HL-60 (cell line): ENCODE measurements at regions not wholly inside any gene's neighbourhood (a gene's known extent, or its start where the extent isn't known, plus 50 kb on each side); places are given as distances from the start of the nearest gene placed in this dataset.

ENCODE experiments used
- DNase-seq, 2 experiments: peaks; one replicate each; pipeline ENCODE4 v3.0.0-alpha.2; 2010 to 2020; ENCODE audit warnings: low read depth in 1 of 2, low spot score in 1 of 2
- H3K27ac ChIP-seq: fragments of 250-450 bp; sonication (Bioruptor Pico); replicated peaks from 2 replicates; pipeline ENCODE4 v1.5.1; 2020; ENCODE audit warnings: mild to moderate bottlenecking, moderate library complexity
- H3K27me3 ChIP-seq: fragments of 250-450 bp; sonication (Bioruptor Pico); 2 replicates; pipeline ENCODE4 v1.5.1; 2021; ENCODE audit warnings: mild to moderate bottlenecking, moderate library complexity; ENCODE audit not compliant: insufficient read depth, poor library complexity, severe bottlenecking
- H3K4me3 ChIP-seq: replicated peaks from 2 replicates; pipeline ENCODE4 v1.5.1; 2011; ENCODE audit warnings: mild to moderate bottlenecking, control low read depth, low read length; ENCODE audit not compliant: insufficient read depth
- GABPA ChIP-seq: IDR thresholded peaks from 2 replicates; pipeline ENCODE4 v1.6.1; 2012; ENCODE audit warnings: low read depth
- POLR2AphosphoS5 ChIP-seq: IDR thresholded peaks from 2 replicates; pipeline ENCODE4 v1.6.1; 2012; ENCODE audit warnings: low read depth
- SPI1 ChIP-seq: IDR thresholded peaks from 2 replicates; pipeline ENCODE4 v1.6.1; 2012; ENCODE audit warnings: low read depth, mild to moderate bottlenecking, borderline replicate concordance
- TF ChIP-seq, protein P1 (sequence below): IDR thresholded peaks from 2 replicates; pipeline ENCODE4 v1.6.1; 2012; ENCODE audit warnings: low read depth; ENCODE audit not compliant: insufficient replicate concordance
- TF ChIP-seq, protein P2 (sequence below): IDR thresholded peaks from one replicate; pipeline ENCODE4 v1.5.1; 2011; ENCODE audit warnings: low read length, control low read depth, inconsistent platforms; ENCODE audit not compliant: insufficient read depth

DNA sequence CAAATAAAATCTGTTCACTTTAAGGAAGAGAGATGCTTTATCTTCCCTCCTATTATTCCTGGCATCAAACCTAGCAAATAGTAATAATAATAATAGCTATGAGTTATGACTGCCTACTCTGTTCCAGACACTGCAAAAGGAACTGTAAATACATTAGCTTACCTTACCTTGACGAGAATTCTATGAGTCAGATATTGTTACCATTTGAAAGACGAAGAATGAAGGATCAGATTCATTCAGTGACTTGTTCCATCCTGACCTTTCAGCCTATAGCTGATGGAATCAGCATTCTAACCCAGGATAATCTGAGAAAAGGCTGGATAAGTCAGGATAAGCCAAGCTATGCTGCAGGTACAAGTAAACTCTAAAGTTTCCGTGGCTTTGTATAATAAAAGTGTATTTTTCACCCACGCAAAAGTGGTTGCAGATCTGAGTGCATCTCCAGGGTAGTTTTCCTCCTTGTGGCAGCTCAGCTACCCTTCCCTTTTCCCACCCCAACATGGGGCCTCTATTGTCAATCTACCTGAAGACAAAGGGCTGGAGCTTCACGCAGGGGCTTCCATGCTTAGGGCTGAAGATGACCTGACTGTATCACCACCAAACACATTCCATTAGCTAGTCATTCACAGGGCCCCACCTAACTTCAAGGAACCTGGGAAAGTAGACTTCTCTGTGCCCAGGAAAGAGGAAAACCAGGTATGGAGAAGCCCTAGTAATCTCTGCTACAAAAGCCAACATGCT is 57.2 kb upstream of the CCND2 start:
- TF ChIP-seq, protein P1, sequence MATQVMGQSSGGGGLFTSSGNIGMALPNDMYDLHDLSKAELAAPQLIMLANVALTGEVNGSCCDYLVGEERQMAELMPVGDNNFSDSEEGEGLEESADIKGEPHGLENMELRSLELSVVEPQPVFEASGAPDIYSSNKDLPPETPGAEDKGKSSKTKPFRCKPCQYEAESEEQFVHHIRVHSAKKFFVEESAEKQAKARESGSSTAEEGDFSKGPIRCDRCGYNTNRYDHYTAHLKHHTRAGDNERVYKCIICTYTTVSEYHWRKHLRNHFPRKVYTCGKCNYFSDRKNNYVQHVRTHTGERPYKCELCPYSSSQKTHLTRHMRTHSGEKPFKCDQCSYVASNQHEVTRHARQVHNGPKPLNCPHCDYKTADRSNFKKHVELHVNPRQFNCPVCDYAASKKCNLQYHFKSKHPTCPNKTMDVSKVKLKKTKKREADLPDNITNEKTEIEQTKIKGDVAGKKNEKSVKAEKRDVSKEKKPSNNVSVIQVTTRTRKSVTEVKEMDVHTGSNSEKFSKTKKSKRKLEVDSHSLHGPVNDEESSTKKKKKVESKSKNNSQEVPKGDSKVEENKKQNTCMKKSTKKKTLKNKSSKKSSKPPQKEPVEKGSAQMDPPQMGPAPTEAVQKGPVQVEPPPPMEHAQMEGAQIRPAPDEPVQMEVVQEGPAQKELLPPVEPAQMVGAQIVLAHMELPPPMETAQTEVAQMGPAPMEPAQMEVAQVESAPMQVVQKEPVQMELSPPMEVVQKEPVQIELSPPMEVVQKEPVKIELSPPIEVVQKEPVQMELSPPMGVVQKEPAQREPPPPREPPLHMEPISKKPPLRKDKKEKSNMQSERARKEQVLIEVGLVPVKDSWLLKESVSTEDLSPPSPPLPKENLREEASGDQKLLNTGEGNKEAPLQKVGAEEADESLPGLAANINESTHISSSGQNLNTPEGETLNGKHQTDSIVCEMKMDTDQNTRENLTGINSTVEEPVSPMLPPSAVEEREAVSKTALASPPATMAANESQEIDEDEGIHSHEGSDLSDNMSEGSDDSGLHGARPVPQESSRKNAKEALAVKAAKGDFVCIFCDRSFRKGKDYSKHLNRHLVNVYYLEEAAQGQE, result no peak
- TF ChIP-seq POLR2AphosphoS5 (no peak), SPI1 (no peak), GABPA (no peak)
- TF ChIP-seq, protein P2, sequence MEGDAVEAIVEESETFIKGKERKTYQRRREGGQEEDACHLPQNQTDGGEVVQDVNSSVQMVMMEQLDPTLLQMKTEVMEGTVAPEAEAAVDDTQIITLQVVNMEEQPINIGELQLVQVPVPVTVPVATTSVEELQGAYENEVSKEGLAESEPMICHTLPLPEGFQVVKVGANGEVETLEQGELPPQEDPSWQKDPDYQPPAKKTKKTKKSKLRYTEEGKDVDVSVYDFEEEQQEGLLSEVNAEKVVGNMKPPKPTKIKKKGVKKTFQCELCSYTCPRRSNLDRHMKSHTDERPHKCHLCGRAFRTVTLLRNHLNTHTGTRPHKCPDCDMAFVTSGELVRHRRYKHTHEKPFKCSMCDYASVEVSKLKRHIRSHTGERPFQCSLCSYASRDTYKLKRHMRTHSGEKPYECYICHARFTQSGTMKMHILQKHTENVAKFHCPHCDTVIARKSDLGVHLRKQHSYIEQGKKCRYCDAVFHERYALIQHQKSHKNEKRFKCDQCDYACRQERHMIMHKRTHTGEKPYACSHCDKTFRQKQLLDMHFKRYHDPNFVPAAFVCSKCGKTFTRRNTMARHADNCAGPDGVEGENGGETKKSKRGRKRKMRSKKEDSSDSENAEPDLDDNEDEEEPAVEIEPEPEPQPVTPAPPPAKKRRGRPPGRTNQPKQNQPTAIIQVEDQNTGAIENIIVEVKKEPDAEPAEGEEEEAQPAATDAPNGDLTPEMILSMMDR, result no peak
- Histone ChIP-seq H3K4me3 (no peak overlapping the region), H3K27me3 (no peaks in the 10 kb centered on the region), H3K27ac (no peak overlapping the region)
- no peak for DNase-seq

DNA sequence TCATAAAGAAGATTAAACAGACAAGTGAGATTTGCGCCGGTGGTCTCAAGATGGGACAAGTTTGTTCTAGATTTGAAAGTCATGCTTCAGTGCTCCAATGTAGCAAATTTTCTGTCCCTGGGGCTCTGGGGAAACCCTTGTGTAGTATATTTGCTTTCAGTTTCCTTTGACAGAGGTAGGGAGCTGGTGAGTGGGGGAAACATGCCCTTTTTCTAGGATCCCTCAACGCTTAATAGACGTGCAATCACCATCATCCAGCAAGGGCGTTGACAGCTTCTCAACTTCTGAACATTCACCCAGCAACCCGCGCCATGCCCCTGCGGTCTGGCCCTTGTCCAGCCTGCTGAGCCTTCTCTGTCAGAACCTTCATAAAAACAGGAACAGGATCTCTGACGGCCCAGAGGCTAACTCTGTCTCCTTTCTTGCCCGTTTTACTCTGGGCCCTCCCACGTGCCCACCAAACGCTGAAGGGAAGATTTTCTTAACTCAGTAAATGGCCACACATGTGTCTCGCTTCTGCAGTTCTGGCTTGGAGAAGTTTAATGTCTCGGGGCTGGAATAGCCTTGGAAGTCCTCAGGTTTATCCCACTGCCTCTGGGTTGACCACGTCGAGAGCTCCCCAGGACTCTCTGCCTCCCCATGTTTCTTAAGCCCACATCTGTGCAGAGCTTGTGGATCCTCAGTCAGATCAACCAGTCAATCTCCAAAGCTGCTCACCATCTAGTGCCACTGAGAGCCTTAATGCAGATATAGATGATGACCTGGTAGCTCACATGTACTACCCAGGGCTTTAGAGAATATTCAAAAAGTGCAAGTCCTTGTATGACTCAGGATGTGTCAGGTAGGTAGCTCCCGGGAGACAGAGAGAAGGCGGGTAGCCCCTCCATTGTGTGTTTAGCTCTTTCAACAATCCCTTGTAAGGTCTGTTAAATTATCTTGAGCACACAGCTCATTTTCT is 58.1 kb upstream of the CCND2 start:
- peak; percentile 38 to 95 for DNase-seq
- Histone ChIP-seq H3K4me3 (no peak overlapping the region), H3K27ac (peak overlapping the region; percentile 63), H3K27me3 (no peaks in the 10 kb centered on the region)
- TF ChIP-seq, protein P1, result no peak
- TF ChIP-seq POLR2AphosphoS5 (peak; percentile 73), SPI1 (peak; percentile 97), GABPA (no peak)

DNA sequence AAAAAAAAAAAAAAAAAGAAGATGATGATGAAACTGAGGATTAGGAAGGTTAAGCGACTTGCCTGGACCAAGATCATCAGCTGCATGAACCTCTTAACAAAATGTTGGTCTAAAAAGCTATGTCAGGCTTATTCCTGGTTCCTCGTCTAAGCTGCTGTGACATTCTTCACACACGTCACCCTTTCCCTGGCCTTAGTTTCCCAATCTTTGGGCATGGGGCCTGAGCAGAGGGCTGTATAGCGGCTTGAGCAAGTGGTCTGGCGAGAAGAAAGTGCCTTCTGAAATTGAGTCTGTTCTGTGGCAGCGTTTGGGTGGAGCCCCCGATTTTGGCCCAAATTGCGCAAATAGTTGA is 58.7 kb upstream of the CCND2 start:
- DNase-seq, result no peak
- no peak for TF ChIP-seq SPI1
- TF ChIP-seq, protein P2, result no peak
- TF ChIP-seq POLR2AphosphoS5, result no peak
- no peak for TF ChIP-seq GABPA
- TF ChIP-seq, protein P1, result no peak
- Histone ChIP-seq H3K27me3 (no peaks in the 10 kb centered on the region), H3K4me3 (no peak overlapping the region), H3K27ac (peak overlapping the region; percentile 63)
